Trophoblast cell (in vitro differentiated cells and primary cell): ENCODE measurements at regions not wholly inside any gene's neighbourhood (a gene's known extent, or its start where the extent isn't known, plus 50 kb on each side); places are given as distances from the start of the nearest gene placed in this dataset.

Source experiments
- DNase-seq, 2 donors: peaks; one replicate each; pipeline ENCODE4 v3.0.0-alpha.2; 2016
- H2AFZ ChIP-seq: 2 replicates; pipeline ENCODE4 v1.6.1; 2013; ENCODE audit warnings: low read length, moderate library complexity, mild to moderate bottlenecking; ENCODE audit not compliant: insufficient read depth, poor library complexity
- H2AK5ac ChIP-seq: 2 replicates; pipeline ENCODE4 v1.6.1; 2013; ENCODE audit warnings: mild to moderate bottlenecking, low read length
- H2BK120ac ChIP-seq: 2 replicates; pipeline ENCODE4 v1.6.1; 2013; ENCODE audit warnings: low read length, mild to moderate bottlenecking, moderate library complexity; ENCODE audit not compliant: insufficient read depth, poor library complexity
- H2BK12ac ChIP-seq: 2 replicates; pipeline ENCODE4 v1.6.1; 2013; ENCODE audit warnings: mild to moderate bottlenecking, low read length, moderate library complexity
- H2BK5ac ChIP-seq: 2 replicates; pipeline ENCODE4 v1.6.1; 2013; ENCODE audit warnings: low read length, low read depth, moderate library complexity, mild to moderate bottlenecking; ENCODE audit not compliant: poor library complexity
- H3K14ac ChIP-seq: 2 replicates; pipeline ENCODE4 v1.6.1; 2013; ENCODE audit warnings: mild to moderate bottlenecking, low read length
- H3K18ac ChIP-seq: 2 replicates; pipeline ENCODE4 v1.6.1; 2013; ENCODE audit warnings: mild to moderate bottlenecking, low read length
- H3K23ac ChIP-seq: 2 replicates; pipeline ENCODE4 v1.6.1; 2013; ENCODE audit warnings: low read length
- H3K27ac ChIP-seq: 2 replicates; pipeline ENCODE4 v1.5.1; 2013; ENCODE audit warnings: low read depth, mild to moderate bottlenecking, inconsistent platforms, low read length, moderate library complexity
- H3K27me3 ChIP-seq: 2 replicates; pipeline ENCODE4 v1.6.1; 2013; ENCODE audit warnings: inconsistent platforms, mild to moderate bottlenecking, low read length, moderate library complexity; ENCODE audit not compliant: insufficient read depth
- H3K36me3 ChIP-seq, 2 experiments: 1 replicate in 1 of 2; 2 replicates in 1 of 2; pipeline ENCODE4 v1.6.1; 2013; ENCODE audit warnings: low read length in 2 of 2, mild to moderate bottlenecking in 2 of 2, moderate library complexity in 1 of 2; ENCODE audit not compliant: insufficient read depth in 2 of 2, control insufficient read depth in 1 of 2
- H3K4ac ChIP-seq: 2 replicates; pipeline ENCODE4 v1.6.1; 2013; ENCODE audit warnings: low read depth, mild to moderate bottlenecking, low read length, moderate library complexity
- H3K4me1 ChIP-seq, 2 experiments: 1 replicate in 1 of 2; 2 replicates in 1 of 2; pipeline ENCODE4 v1.6.1; 2013; ENCODE audit warnings: low read length in 2 of 2, mild to moderate bottlenecking in 2 of 2, moderate library complexity in 1 of 2; ENCODE audit not compliant: insufficient read depth in 2 of 2, control insufficient read depth in 1 of 2
- H3K4me2 ChIP-seq: 2 replicates; pipeline ENCODE4 v1.6.1; 2013; ENCODE audit warnings: inconsistent platforms, mild to moderate bottlenecking, low read length, moderate library complexity
- H3K4me3 ChIP-seq: 2 replicates; pipeline ENCODE4 v1.5.1; 2013; ENCODE audit warnings: mild to moderate bottlenecking, low read depth, low read length, inconsistent platforms
- H3K79me1 ChIP-seq: one replicate; pipeline ENCODE4 v1.6.1; 2013; ENCODE audit warnings: low read length
- H3K79me2 ChIP-seq: 2 replicates; pipeline ENCODE4 v1.6.1; 2013; ENCODE audit warnings: low read length, mild to moderate bottlenecking; ENCODE audit not compliant: control insufficient read depth, insufficient read depth, poor library complexity
- H3K9ac ChIP-seq: 2 replicates; pipeline ENCODE4 v1.6.1; 2013; ENCODE audit warnings: mild to moderate bottlenecking, low read length
- H3K9me3 ChIP-seq: 2 replicates; pipeline ENCODE4 v1.6.1; 2013; ENCODE audit warnings: low read depth, mild to moderate bottlenecking, control low read depth, inconsistent platforms, low read length; ENCODE audit not compliant: insufficient read depth
- H4K12ac ChIP-seq: 2 replicates; pipeline ENCODE4 v1.6.1; 2013; ENCODE audit warnings: low read depth, mild to moderate bottlenecking, low read length, moderate library complexity
- H4K8ac ChIP-seq: 2 replicates; pipeline ENCODE4 v1.6.1; 2013; ENCODE audit warnings: low read depth, mild to moderate bottlenecking, low read length, moderate library complexity
- H4K91ac ChIP-seq: one replicate; pipeline ENCODE4 v1.6.1; 2013; ENCODE audit warnings: low read depth, mild to moderate bottlenecking, low read length, moderate library complexity
- WGBS: extraction: QIAGEN DNeasy Blood & Tissue Kit; methylation state at CpG from one replicate; pipeline ENCODE4 v1.1.7; 2013; ENCODE audit warnings: missing lambda C conversion rate; ENCODE audit not compliant: insufficient read length, insufficient coverage; ENCODE audit errors: extremely low coverage; 5-methylcytosine and 5-hydroxymethylcytosine counted together

DNA sequence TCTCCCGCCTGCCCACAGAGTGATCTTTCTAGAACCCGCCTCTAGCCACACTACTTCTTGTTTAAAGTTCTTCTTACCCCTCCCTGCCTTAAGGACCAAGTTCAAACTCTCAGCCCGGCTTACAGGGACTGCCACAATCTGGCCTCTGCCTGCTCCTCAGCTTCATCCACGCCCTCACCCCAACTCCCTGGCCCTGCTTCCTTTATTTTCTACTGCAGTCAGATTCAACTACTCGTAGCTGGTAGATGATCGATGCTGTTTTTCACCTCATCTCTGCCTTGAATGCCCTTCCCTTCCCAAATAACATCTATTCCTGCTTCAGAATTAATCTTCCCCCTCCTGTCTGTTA lies 508.5 kb downstream of the RPS24 start:
- Histone ChIP-seq H3K4me1 (peaks cover 3 to 5% of the 10 kb centered on the region in 2 experiments), H3K27me3 (no peaks in the 10 kb centered on the region), H3K4me3 (no peak overlapping the region), H3K9ac (no peak overlapping the region), H2AK5ac (no peak overlapping the region), H3K18ac (no peak overlapping the region), H4K91ac (no peak overlapping the region), H3K14ac (no peak overlapping the region), H4K12ac (no peak overlapping the region), H3K9me3 (no peaks in the 10 kb centered on the region), H3K23ac (no peak overlapping the region), H3K36me3 (no peaks in the 10 kb centered on the region), H2BK120ac (no peak overlapping the region), H3K4ac (no peak overlapping the region), H4K8ac (no peak overlapping the region), H2BK12ac (peak overlapping the region; percentile 10), H3K27ac (no peak overlapping the region), H3K79me2 (no peaks in the 10 kb centered on the region), H2BK5ac (no peak overlapping the region), H2AFZ (no peak overlapping the region), H3K4me2 (no peak overlapping the region), H3K79me1 (no peaks in the 10 kb centered on the region)
- no peak for DNase-seq
- no CpG with 5 or more reads among the region's 6 CpGs for WGBS

DNA sequence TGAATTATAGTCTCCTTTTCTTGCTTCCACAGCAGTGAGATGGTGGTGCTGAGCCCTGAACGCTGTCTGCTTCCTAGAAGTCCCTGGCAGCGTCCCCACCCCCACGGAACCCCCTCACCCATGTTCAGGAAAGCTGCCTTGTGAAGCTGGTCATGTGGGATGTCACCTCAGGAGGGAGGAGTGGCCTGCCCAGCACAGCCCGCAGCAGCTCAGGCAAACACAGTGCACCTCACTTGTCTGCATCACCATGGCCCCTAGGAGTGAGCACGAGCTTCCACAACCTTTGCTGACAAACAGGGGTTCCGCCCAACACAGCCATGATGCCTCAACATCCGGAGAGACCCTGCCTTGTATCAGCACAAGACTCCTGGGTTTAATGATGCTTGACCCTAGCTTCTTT lies 508.9 kb downstream of the RPS24 start:
- no peaks in the 10 kb centered on the region for H3K36me3 ChIP-seq
- WGBS = no CpG with 5 or more reads among the region's 7 CpGs
- H3K79me1 ChIP-seq = no peaks in the 10 kb centered on the region
- H3K4me1 ChIP-seq = peaks cover 3 to 5% of the 10 kb centered on the region in 2 experiments
- peak overlapping the region; percentile 8 for H3K14ac ChIP-seq
- H3K18ac ChIP-seq = no peak overlapping the region
- no peak overlapping the region for H3K27ac ChIP-seq
- H2BK12ac ChIP-seq = no peak overlapping the region
- no peak overlapping the region for H4K91ac ChIP-seq
- peak overlapping the region; percentile 24 for H2AK5ac ChIP-seq
- no peak overlapping the region for H3K4ac ChIP-seq
- H3K4me3 ChIP-seq = no peak overlapping the region
- no peak overlapping the region for H3K9ac ChIP-seq
- no peaks in the 10 kb centered on the region for H3K9me3 ChIP-seq
- H2AFZ ChIP-seq = no peak overlapping the region
- DNase-seq = no peak
- H3K27me3 ChIP-seq = no peaks in the 10 kb centered on the region
- no peak overlapping the region for H3K23ac ChIP-seq
- no peaks in the 10 kb centered on the region for H3K79me2 ChIP-seq
- no peak overlapping the region for H4K12ac ChIP-seq
- H3K4me2 ChIP-seq = no peak overlapping the region
- no peak overlapping the region for H4K8ac ChIP-seq
- H2BK5ac ChIP-seq = no peak overlapping the region
- no peak overlapping the region for H2BK120ac ChIP-seq

DNA sequence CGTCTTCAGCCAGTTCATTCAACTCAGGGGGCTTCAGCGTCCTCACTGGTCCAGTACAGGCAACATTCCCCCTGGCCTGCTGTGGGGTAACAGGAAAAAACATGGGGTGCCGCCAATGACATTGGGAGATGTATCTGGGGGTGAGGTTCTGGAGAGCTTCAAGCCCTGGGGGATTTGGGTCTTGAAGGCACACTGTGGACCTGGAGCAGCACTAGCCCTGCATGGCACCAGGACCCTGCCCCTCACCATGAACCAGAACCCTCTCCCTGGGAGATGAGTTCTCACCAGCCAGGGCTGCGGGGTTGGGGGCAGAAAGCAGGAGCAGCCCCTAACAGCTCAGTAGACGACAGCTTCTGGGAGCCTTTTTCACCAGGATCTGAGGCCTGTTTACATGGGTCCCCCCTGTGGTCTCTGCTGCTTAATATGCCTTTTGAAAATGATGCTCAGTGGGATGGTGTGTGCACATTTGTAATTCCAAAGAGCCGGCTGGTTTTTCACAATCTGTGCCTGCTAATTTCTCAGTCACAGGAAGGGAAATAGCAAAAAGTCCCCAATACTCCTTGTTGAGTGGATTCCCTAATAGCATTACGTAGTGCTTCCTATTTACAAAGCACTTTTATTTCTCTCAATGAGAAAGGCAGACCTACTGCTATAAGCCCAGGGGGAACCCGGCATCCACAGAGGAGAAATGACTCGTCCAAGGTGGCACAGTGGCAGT lies 509.5 kb downstream of the RPS24 start:
- no peak overlapping the region for H3K4me2 ChIP-seq
- H2BK12ac ChIP-seq = no peak overlapping the region
- peaks cover 3 to 5% of the 10 kb centered on the region in 2 experiments for H3K4me1 ChIP-seq
- H4K91ac ChIP-seq = peak overlapping the region; percentile 30
- WGBS = no CpG with 5 or more reads among the region's 9 CpGs
- no peak overlapping the region for H2AFZ ChIP-seq
- no peaks in the 10 kb centered on the region for H3K79me1 ChIP-seq
- peak overlapping the region; percentile 22 for H2AK5ac ChIP-seq
- no peak overlapping the region for H2BK5ac ChIP-seq
- H3K14ac ChIP-seq = no peak overlapping the region
- H3K27me3 ChIP-seq = no peaks in the 10 kb centered on the region
- no peak overlapping the region for H3K4me3 ChIP-seq
- H3K4ac ChIP-seq = no peak overlapping the region
- H3K79me2 ChIP-seq = no peaks in the 10 kb centered on the region
- no peak overlapping the region for H3K23ac ChIP-seq
- H4K12ac ChIP-seq = no peak overlapping the region
- H3K9me3 ChIP-seq = no peaks in the 10 kb centered on the region
- no peaks in the 10 kb centered on the region for H3K36me3 ChIP-seq
- no peak overlapping the region for H3K18ac ChIP-seq
- H3K27ac ChIP-seq = no peak overlapping the region
- no peak overlapping the region for H3K9ac ChIP-seq
- DNase-seq = no peak
- no peak overlapping the region for H2BK120ac ChIP-seq
- no peak overlapping the region for H4K8ac ChIP-seq

GRCh38 chr10:78543749-78544362 lies 510.2 kb downstream of the RPS24 start:
- Histone ChIP-seq H3K36me3 (no peaks in the 10 kb centered on the region), H3K4ac (no peak overlapping the region), H3K79me1 (no peaks in the 10 kb centered on the region), H2BK5ac (no peak overlapping the region), H3K14ac (no peak overlapping the region), H4K12ac (no peak overlapping the region), H3K4me2 (no peak overlapping the region), H3K9me3 (no peaks in the 10 kb centered on the region), H3K27ac (no peak overlapping the region), H3K79me2 (no peaks in the 10 kb centered on the region), H3K4me3 (no peak overlapping the region), H3K9ac (no peak overlapping the region), H3K18ac (peak overlapping the region; percentile 15), H2BK120ac (no peak overlapping the region), H2AFZ (no peak overlapping the region), H3K27me3 (no peaks in the 10 kb centered on the region), H3K4me1 (peaks cover 3 to 5% of the 10 kb centered on the region in 2 experiments), H4K8ac (no peak overlapping the region), H3K23ac (no peak overlapping the region), H4K91ac (peak overlapping the region; percentile 30), H2BK12ac (no peak overlapping the region), H2AK5ac (no peak overlapping the region)
- DNase-seq = peak in 1 of 2 donors; percentile 16
- WGBS = no CpG with 5 or more reads among the region's 11 CpGs
